Keratinocyte (primary cell): ENCODE measurements at regions not wholly inside any gene's neighbourhood (a gene's known extent, or its start where the extent isn't known, plus 50 kb on each side); places are given as distances from the start of the nearest gene placed in this dataset.

ENCODE experiments used
- DNase-seq: peaks from one replicate; pipeline ENCODE4 v3.0.0-alpha.2; 2011; ENCODE audit warnings: low read depth, missing footprints, low spot score
- FAIRE-seq: peaks from 2 replicates; lab custom pipeline; 2011; peaks lifted over from hg19 to GRCh38; lab: Jason Lieb, UNC
- H2AFZ ChIP-seq: 2 replicates; pipeline ENCODE4 v1.6.0; 2012; ENCODE audit warnings: low read length, control low read depth, inconsistent platforms; ENCODE audit not compliant: control insufficient read depth
- H3K27ac ChIP-seq: 2 replicates; pipeline ENCODE4 v1.5.1; 2011; ENCODE audit warnings: low read length; ENCODE audit not compliant: control insufficient read depth, insufficient read depth
- H3K27me3 ChIP-seq: 3 replicates; pipeline ENCODE4 v1.6.0; 2011; ENCODE audit warnings: low read length; ENCODE audit not compliant: control insufficient read depth, insufficient read depth; ENCODE audit errors: extremely low read depth
- H3K36me3 ChIP-seq, 2 experiments: 2 replicates in 1 of 2; 3 replicates in 1 of 2; pipeline ENCODE4 v1.5.1; 2011; ENCODE audit warnings: low read length in 2 of 2, mild to moderate bottlenecking in 1 of 2; ENCODE audit not compliant: control insufficient read depth in 2 of 2, insufficient read depth in 2 of 2; ENCODE audit errors: extremely low read depth in 1 of 2
- H3K4me1 ChIP-seq: 3 replicates; pipeline ENCODE4 v1.5.1; 2011; ENCODE audit warnings: low read length; ENCODE audit not compliant: control insufficient read depth, insufficient read depth; ENCODE audit errors: extremely low read depth
- H3K4me2 ChIP-seq: 3 replicates; pipeline ENCODE4 v1.6.0; 2011; ENCODE audit warnings: low read depth, low read length; ENCODE audit not compliant: control insufficient read depth, insufficient read depth; ENCODE audit errors: extremely low read depth
- H3K4me3 ChIP-seq, 3 experiments: fragments of 200-600 bp in 1 of 3; sonication (generic) in 1 of 3; 2 replicates in 2 of 3; 3 replicates in 1 of 3; pipeline ENCODE4 v1.5.1; 2011 to 2016; ENCODE audit warnings: low read length in 3 of 3, mild to moderate bottlenecking in 3 of 3, control low read depth in 2 of 3, inconsistent platforms in 1 of 3, low read depth in 1 of 3, mixed read lengths in 1 of 3, mixed run types in 1 of 3, moderate library complexity in 1 of 3; ENCODE audit not compliant: control insufficient read depth in 2 of 3, insufficient read depth in 2 of 3; ENCODE audit errors: extremely low read depth in 1 of 3
- H3K79me2 ChIP-seq: 2 replicates; pipeline ENCODE4 v1.6.0; 2012; ENCODE audit warnings: low read length; ENCODE audit not compliant: control insufficient read depth, insufficient read depth
- H3K9ac ChIP-seq: 3 replicates; pipeline ENCODE4 v1.6.0; 2011; ENCODE audit warnings: low read length; ENCODE audit not compliant: control insufficient read depth, insufficient read depth; ENCODE audit errors: extremely low read depth
- H3K9me1 ChIP-seq: 3 replicates; pipeline ENCODE4 v1.6.0; 2011; ENCODE audit warnings: low read length; ENCODE audit not compliant: control insufficient read depth, insufficient read depth; ENCODE audit errors: extremely low read depth
- H3K9me3 ChIP-seq: 2 replicates; pipeline ENCODE4 v1.5.1; 2012; ENCODE audit warnings: low read depth, low read length; ENCODE audit not compliant: control insufficient read depth
- H4K20me1 ChIP-seq: 3 replicates; pipeline ENCODE4 v1.6.0; 2011; ENCODE audit warnings: low read length; ENCODE audit not compliant: control insufficient read depth, insufficient read depth; ENCODE audit errors: extremely low read depth
- EZH2 ChIP-seq: IDR thresholded peaks from one replicate; pipeline ENCODE4 v1.6.1; 2012; ENCODE audit warnings: inconsistent platforms, mild to moderate bottlenecking, low read length, moderate library complexity
- dilution Hi-C: fragments of 300-500 bp; cut with MboI; formaldehyde crosslinking; loops from one replicate; pipeline ENCODE4 v1.7.0; 2020; ENCODE audit warnings: low sequenced_read_pairs; ENCODE audit not compliant: extremely low pct_ligation_motif_present
- TF ChIP-seq, protein P1 (sequence below), 3 experiments: IDR thresholded peaks in 1 of 3; conservative IDR thresholded peaks in 1 of 3; optimal IDR thresholded peaks in 1 of 3; 2 replicates in 2 of 3; 3 replicates in 1 of 3; pipeline versions ENCODE3 to v1.5.1; 2011; ENCODE audit warnings: low read length in 3 of 3, mild to moderate bottlenecking in 3 of 3, moderate library complexity in 2 of 3, control low read depth in 1 of 3, inconsistent platforms in 1 of 3; ENCODE audit not compliant: insufficient read depth in 2 of 3; ENCODE audit errors: extremely low read depth in 1 of 3

DNA sequence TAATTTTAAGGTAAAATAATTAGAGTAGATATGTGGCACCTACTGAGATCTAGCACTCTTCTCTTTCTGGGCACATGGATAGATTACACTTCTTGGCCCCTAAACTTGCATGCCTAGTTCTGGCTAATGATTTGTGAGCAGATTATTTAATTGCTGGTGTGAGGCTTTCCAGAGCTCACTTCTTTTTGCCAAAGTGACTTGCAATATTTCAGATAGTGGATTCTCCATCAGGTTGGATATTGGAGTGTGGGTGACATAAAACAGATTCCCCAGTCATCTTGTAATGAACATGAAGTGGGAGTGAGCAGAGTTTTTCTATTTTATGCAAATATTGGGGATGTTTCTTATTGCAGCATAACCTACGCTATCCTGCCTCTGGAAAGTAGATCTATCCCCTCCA is 247.9 kb downstream of the KLF5 start:
- H3K9me3 ChIP-seq: no peaks in the 10 kb centered on the region
- no peak overlapping the region for H3K4me3 ChIP-seq
- H3K9me1 ChIP-seq: no peaks in the 10 kb centered on the region
- no peak overlapping the region for H2AFZ ChIP-seq
- no peaks in the 10 kb centered on the region for H4K20me1 ChIP-seq
- no peaks in the 10 kb centered on the region for H3K36me3 ChIP-seq
- DNase-seq (no peak), FAIRE-seq (no peak)
- TF ChIP-seq EZH2: no peak
- TF ChIP-seq, protein P1, sequence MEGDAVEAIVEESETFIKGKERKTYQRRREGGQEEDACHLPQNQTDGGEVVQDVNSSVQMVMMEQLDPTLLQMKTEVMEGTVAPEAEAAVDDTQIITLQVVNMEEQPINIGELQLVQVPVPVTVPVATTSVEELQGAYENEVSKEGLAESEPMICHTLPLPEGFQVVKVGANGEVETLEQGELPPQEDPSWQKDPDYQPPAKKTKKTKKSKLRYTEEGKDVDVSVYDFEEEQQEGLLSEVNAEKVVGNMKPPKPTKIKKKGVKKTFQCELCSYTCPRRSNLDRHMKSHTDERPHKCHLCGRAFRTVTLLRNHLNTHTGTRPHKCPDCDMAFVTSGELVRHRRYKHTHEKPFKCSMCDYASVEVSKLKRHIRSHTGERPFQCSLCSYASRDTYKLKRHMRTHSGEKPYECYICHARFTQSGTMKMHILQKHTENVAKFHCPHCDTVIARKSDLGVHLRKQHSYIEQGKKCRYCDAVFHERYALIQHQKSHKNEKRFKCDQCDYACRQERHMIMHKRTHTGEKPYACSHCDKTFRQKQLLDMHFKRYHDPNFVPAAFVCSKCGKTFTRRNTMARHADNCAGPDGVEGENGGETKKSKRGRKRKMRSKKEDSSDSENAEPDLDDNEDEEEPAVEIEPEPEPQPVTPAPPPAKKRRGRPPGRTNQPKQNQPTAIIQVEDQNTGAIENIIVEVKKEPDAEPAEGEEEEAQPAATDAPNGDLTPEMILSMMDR (optimal IDR thresholded peaks at IDR 0.05 in 1 of 3, IDR thresholded peaks at IDR 0.05 in 1 of 3, conservative IDR thresholded peaks at IDR 0.05 in 1 of 3; ENCODE audit: extremely low read depth in 1 of 3, insufficient read depth in 2 of 3, low read length in 3 of 3): no peak
- peaks cover 14% of the 10 kb centered on the region for H3K4me1 ChIP-seq
- no peaks in the 10 kb centered on the region for H3K79me2 ChIP-seq
- H3K27ac ChIP-seq: no peak overlapping the region
- dilution Hi-C loops: no loop called here
- no peak overlapping the region for H3K9ac ChIP-seq
- H3K27me3 ChIP-seq: no peaks in the 10 kb centered on the region
- no peak overlapping the region for H3K4me2 ChIP-seq

DNA sequence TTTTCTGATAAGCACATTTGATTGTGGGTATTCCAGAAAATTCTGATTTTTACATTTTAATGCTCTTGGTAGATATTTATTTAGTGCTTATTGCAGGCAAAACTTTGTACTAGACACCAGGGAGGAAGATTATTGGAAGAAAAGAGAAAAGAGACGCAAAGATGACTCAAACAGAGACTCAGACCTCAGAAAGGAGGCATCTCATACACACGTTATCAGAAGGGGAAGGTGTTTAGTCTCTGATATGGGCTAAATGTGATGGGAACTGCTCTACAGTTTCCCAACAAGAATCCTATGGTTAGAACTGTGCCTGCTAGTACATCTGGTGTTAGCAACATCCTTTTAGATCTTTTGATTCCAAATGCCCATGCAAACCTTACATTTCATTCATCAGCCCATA is 245.6 kb downstream of the KLF5 start:
- Histone ChIP-seq H3K9me3 (no peaks in the 10 kb centered on the region), H3K36me3 (no peaks in the 10 kb centered on the region), H3K4me2 (peak overlapping the region; percentile 9), H3K4me3 (no peak overlapping the region), H3K27ac (peak overlapping the region; percentile 75), H3K27me3 (no peaks in the 10 kb centered on the region), H3K4me1 (peaks cover 14% of the 10 kb centered on the region), H2AFZ (peak overlapping the region; percentile 64), H4K20me1 (no peaks in the 10 kb centered on the region), H3K79me2 (no peaks in the 10 kb centered on the region), H3K9ac (peak overlapping the region; percentile 2), H3K9me1 (no peaks in the 10 kb centered on the region)
- DNase-seq: no peak
- TF ChIP-seq, protein P1 (optimal IDR thresholded peaks at IDR 0.05 in 1 of 3, IDR thresholded peaks at IDR 0.05 in 1 of 3, conservative IDR thresholded peaks at IDR 0.05 in 1 of 3; ENCODE audit: extremely low read depth in 1 of 3, insufficient read depth in 2 of 3, low read length in 3 of 3): no peak
- no peak for TF ChIP-seq EZH2
- dilution Hi-C loops: no loop called here
- FAIRE-seq: no peak
